Activated CD4-positive, alpha-beta T cell treated with anti-CD3 and anti-CD28 coated beads, Interleukin-2, amount 50 U/mL, for 24 hours (primary cell): ENCODE measurements at regions not wholly inside any gene's neighbourhood (a gene's known extent, or its start where the extent isn't known, plus 50 kb on each side); places are given as distances from the start of the nearest gene placed in this dataset.

ENCODE experiments used
- DNase-seq, 2 donors: peaks; one replicate each; pipeline ENCODE4 v3.0.0-alpha.2; 2020; ENCODE audit warnings: low read depth in 1 of 2, low spot score in 1 of 2

DNA sequence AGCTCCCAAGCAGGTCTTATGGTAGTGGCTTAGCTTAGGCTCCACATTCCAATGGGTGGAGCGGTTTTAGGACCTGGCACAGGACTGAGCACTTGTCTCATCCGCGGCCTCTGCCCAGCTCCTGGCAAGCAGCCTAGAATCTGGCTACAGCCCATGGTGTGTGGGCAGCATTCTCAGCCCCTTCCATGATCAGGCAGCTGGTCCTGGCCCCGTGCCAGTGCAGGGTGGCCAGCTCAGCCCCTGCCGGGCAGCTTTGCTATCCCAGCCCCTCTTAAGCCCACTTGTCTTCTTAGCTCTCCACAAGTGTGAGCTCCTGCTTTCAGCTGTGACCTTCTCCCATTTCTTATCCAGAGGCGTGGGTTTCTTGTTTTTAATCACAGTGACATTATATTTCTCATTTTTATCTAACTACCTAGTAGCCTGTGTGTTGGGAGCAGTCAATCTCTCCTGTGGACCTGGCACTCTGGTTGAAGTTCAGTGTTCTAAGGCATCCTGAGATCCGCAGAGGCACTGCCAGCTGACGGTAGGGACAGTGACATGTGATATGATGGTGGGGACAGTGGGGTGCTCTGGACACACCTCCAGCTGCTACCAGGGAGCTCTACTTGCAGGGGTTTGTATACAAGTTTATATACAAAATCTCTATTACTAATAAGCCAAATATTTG, 84.5 kb upstream of the PRNP start:
- no peak for DNase-seq

DNA sequence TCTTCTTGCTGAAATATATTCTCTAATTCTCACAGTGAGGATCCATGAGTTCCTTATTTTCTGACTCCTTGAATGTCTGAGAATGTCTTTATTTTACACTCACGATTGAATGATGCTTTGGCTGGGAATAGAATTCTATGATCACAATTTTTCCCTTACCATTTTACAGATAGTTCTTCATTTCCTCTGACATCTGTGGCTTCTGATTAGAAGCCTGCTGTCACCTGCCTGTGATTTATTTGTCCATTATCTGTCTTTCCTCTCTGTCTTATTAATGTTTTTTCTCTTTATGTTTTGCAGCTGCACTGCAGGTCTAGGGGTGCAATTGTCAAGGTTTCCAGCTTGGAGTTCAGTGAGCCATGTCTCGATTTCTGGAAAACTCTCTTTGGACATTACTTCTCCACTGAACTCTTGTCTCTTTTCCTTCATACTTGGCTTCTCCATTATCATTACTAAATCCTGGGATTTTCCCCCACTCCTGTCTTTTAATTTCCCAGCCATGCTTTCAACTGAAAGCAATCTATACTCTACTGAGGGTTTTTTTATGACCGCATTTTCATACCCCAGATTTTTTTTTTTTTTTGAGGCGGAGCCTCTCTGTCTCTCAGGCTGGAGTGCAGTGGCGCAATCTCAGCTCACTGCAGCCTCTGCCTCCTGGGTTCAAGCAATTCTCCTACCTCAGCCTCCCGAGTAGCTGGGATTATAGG, 85.8 kb upstream of the PRNP start:
- DNase-seq = no peak

DNA sequence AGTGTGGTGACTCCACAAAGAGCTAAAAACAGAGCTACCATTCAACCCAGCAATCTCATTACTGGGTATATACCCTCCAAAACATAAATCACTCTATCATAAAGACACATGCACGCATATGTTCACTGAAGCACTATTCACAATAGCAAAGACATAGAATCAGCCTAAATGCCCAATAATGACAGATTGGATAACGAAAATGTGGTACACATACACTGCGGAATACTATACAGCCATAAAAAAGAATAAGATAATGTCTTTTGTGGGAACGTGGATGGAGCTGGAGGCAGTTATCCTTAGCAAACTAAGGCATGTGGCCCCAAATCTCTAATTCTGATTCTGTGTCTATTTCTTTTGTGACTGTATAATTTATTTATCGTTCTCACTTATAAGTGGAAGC, 89.0 kb upstream of the PRNP start:
- DNase-seq = no peak

DNA sequence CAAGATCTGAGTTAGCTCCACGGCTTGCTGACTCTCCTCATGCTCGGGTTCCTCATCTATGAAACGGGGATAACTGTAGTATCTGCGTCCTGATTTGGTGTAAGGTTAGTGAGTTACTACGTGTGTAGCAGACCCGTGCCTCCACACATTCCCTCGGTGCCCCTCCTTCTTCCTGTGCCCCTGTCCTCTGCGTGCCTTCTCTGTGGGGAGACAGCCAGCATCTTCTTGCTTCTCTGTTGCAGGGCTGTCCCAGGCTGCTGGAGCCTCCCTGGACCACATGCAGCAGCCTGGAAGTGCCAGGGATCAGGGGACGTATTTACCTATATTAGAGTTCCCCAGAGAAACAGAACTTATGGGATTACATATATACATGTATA, 93.1 kb upstream of the PRNP start:
- no peak for DNase-seq

DNA sequence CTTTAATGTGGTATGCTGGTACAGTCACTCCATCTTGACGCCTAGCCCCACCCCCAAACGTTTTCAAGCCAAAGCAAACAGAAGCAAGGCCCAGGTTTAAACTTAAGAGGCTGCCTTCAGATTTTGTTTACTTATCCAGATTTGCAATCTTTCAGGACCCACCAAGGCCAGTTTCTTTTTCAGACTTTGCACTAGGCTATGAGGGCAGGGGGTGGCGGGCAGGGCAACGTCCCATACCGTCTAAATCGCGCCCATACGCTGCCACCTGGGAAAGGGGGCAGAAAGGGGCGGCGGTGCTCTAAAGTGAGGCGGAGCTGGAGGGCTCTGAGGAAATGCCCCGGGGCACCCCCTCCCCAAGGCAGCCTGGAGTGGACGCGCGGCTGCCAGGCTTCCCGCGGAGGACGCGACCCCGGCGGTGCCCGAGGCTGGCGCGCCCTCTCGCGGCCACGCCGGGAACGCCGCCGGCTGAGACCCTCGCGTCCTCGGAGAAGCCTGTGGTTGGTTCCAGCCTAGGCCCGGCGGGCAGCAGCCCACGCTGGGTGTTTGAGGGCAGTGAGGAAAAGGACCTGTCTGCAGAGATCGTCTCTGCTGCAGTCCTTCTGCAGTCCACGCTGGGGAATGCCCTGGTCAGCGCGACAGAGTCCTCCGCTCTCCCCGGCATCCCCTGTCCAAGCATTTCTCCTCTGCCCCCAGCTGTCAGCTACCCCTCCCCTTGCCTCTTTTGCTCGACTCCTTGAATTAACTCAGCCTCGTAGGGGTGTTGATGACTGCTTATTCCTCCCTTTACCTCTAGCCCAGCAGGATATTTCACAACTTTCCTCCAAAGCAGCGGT, 93.7 kb upstream of the PRNP start:
- peak; percentile 25 to 41 for DNase-seq

DNA sequence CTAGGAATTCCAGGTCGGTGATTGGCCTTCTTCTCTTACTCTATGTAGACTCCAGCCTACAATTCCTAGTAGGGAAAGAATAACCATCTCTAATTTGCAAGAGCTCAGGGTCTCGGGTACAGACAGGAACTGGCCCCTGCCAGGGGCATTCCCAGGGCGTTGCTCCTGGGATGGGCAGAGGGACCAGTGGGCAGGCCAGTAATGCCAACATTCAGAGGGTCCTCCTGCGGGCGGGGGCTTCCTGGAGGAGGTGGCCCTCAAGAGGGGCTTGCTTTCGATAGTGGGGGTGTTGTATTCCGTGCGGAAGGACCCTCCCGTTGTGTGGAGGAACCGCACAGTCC, 94.3 kb upstream of the PRNP start:
- no peak for DNase-seq

DNA sequence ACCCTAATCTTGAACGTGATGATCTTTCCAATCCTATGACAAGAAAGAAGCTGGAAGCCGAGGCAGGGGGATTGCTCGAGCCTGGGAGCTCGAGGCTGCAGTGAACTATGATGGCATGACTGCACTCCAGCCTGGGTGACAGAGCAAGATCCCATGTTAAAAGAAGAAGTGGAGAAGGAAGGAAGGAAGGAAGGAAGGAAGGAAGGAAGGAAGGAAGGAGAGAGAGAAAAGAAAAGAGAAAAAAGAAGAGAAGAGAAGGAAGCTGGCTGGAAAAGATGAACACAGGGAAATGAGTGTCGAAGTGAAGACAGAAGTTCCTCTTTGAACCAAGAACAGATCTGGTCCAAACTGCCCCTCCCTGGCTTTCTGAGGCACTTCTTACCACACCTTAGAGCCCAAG, 100.5 kb upstream of the PRNP start:
- no peak for DNase-seq

DNA sequence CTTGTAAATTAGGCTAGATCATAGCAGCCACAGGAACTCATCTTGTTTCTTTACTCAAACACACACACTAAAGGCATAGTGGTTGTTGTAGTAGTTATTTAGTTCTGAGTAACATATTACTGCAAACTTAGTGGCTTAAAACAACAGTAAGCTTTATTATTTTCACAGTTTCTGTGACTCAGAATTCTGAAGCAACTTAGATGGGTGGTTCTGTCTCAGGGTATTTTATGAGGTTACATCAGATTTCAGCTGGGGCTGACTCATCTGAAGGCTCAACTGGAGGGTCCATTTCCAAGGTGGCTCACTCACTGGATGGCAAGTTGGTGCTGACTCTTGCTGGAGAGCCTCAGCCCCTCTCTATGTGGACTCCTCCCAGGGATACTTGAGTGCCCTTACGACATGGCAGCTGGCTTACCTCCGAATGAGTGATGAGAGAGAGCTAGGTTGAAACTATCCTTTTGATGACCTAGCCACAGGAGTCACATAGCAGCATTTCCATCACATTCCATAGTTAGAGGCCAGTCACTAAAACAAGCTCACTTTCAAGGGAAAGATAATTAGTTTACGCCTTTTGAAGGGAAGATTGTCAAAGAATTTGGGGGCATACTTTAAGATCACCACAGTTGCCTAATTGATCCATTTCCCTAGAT, 101.0 kb upstream of the PRNP start:
- DNase-seq = no peak

DNA sequence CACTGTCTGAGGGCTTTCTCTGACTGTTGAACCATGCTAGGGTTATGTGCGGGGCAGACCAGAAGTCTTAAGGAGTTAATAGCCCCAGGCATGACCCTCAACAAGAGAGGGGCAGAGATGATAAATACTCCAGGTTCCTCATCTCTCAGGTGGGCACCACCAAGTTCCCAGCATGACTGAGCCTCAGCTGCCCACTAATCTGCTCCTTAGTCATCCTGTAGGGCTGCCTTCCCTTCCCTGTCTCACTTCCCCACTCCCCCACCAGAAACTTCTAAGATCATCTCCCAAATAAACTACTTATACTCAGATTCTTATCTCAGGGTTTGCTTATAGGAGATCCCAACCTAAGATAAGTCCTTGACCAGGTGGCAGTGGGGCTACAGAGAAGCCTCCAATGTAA, 101.7 kb upstream of the PRNP start:
- no peak for DNase-seq

DNA sequence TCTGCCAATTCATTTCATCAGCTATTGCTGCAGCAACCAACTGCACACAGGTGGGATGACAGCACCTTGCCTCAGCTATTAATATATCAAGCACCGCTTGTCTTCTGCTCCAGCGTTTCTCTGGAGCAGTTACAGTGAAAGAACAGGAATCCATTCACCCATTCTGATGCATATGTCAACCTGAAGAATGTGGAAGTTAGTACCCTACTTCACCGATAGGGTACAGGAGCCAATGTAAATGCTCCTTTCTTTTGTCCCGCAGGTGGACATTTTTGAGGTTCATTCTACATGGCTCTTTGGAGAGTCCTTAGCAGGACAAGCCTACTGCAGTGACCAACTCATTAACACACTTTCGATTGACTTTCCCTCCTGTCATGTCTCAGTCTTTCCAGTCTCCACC, 104.4 kb upstream of the PRNP start:
- DNase-seq = no peak

DNA sequence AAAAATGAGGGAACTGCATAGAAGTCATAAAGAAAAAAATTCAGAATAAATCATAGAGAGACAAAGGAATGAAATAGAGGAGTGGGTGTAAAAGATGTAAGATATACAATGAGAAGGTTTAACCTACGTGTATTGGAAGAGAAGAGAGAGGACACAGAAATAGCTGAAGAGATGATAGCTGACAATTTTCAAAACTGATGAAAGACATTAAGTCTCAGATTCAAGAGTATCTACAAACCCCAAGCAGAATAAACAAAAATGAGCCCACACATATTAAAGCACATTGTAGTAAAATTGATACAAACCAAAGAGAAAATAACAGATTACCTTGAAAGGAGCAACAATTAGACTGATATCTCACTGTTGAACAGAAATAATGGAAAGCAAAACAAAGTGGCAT, 107.9 kb upstream of the PRNP start:
- no peak for DNase-seq

DNA sequence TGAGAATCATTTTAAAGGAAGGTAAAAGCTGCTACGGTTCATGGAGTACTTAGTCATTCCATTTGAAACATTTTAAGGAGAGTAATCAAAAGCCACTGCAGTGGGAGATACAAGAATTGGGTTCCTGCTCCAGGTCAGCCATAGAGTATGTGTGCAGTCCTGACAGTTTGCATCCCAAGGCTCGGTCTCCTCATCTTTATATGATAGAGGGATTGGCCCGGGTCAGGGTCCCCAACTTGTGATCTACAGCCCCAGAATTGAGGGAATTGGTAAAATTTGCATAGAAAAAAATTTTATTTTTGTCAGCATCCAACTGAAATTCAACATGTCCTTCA, 111.9 kb upstream of the PRNP start:
- no peak for DNase-seq

DNA sequence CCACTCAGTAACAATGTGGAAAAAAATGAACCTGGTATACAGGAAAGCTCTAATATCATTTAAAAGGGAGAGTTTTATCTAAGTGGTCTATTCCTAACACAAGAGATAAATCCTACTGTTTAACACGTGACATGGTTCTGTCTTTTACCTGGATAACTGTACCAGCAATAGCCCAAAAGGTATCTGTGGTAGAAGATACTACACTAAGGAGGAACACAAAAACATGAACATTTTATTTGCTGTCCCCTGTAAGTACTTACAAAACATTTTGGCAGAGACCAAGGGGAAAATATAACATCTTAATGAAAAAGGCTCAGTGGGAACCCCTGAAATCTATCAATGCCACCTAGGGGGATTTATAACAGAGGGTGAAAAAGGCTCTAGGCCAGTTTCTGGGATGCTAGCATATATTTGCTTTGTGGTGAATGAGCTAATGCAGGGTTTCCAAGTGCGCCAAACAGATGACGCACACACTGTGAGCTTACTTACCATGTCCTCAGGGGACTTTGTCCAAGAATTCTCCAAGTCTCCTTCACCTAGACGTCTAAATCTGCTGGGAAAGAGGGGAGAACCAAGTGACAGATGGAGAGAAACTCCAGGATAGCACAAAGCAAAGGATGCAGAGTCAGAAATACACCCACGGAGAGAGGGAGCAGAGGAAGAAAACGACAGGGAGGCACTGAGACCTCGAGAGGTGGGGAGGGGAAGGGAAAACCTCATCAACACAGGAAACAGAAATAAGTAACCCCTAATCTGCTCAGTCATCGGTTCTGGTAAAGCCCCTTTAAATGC, 112.5 kb upstream of the PRNP start:
- DNase-seq = no peak

DNA sequence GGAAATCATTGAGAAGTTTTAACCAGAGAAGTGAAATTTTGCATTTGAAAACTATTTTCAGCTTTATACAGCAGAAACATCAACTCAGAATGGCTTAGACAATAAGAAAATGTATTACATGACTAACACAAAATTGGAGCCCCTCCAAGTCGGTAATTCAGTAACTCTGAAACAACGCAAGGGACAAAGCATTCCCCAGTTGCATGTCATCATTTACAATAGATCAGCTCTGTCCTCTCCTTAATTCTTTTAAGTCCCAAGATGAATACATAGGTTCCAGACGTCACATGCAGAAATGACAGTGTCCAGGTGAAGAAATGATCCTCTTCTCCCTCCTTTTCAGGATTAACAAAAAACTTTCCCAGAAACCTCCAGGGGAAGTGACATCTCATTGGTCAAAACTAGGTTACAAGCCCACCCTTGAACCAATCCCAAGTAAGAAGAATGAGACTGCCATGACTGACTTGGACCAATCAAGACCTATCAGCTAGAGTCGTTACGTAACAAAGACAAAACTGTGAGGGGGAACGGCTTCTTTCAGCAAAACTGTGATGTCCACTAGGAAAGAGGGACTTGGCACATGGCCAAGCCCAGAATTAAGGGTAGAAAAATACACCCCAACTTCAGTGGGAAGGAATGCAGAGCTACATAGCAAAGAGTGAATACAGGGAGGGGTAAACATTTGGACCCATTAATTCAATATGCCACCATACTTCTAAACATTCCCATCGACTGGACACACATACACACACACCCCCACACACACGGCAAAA, 114.3 kb upstream of the PRNP start:
- DNase-seq = no peak

DNA sequence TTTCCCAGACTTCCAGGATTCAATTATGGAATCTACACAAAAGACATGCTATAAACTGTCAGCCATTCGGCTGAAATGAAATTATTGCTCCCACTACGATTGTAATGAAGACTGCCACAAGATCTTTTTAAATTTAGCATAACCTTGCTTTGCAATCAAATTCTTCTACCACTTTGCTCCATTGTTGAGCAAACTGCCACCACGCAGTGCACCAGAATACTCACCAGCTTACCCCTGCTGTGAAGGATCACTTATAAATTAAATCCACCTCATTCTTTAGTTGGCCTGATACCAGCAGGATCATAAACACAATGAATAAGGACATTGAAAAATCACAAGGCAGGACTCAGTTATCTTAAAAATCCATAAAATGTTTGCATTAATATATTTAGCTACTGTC, 116.4 kb upstream of the PRNP start:
- DNase-seq = no peak

DNA sequence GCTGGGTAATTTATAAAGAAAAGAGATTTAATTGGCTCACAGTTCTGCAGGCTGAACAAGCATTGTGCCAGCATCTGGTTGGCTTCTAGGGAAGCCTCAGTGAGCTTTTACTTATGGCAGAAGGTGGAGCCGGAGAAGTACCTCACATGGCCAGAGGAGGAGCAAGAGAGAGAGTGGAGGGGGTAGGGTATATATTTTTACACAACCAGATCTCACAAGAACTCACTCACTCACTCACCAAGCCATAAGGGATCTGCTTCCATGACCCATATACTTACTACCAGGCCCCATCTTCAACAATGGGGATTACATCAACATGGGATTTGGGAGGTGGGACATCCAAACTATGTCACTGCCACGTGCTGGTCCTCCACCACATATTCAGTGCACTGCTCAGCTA, 117.2 kb upstream of the PRNP start:
- no peak for DNase-seq

DNA sequence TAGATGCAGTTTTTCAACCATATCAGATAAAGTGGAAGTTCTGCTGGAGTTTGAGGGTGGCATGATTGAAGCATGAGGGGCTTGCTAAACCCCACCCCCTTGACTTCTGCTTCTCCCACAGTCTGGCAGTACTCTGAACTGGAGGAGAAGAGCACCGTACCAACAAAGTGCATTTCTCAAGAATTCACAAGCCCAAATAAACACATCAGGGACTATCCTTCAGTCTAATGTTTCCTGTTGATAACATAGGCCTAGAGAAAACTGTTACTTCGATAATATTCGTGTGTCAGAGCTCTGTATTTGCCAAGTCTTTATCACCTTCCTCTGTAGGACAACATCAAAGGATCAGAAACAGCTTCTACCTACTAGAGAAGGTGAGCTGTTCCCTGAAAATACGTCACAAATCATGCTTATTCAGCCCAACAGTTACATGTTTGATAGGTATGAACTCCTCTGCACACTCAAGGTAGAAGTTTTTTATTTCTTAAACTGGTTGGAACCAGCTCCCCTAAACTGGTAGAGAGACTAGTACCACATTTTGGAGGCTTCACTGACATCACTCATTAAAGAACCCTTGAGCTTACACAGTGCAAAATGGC, 117.8 kb upstream of the PRNP start:
- no peak for DNase-seq

DNA sequence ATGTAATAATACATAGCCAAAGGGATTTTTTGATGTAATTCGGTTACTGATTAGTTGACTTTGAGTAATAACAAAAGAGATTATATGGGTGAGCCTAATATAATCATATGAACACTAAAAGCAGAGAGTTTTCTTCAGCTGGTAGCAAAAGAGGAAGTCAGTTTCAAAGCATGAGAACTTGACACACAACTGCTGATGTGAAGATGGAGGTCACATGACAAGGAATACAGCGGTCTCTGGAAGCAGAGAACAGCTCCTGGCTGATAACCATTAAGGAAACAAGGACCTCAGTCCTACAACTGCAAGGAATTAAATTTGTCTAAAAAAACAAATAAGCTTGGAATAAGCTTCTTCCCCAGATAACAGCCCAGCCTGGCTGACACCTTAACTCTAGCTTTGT, 119.1 kb upstream of the PRNP start:
- no peak for DNase-seq

DNA sequence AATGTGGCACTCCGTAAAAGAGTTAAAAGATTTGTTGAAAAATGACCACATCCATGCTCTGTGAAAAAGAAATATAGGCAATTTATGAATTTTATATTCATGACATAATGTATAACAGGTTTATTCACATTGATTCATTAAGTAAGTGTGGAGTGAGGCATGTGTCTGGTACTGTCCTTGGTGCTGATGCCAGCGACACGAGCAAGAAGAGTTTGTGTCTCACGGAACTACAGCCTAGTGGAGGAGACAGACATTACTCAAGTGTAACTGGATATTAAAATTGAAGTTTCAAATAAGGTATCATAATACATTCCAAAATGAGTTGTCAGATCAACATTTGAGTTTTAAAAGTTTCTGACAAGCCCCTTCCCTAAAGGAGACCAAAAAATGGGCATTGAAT, 122.7 kb upstream of the PRNP start:
- DNase-seq = no peak

DNA sequence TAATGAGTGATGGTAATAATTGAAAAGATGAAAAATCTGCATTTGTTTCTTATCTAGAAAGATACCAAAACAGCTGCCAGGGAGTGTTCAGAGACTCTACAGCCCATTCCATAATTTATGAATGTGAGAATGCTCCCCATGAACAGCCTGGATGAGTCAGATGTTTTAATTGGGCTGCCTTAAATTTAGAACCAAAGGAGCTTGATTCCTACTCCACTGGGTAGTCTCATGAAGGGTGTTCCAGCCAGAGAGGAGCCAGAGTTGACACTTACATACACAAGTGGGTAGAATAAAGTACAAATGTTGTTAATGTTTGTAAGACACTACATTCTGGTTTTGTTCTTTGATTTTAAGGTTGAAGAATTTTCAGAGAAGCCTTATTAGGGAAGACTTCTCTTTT, 123.2 kb upstream of the PRNP start:
- no peak for DNase-seq
